Activated naive CD8-positive, alpha-beta T cell treated with anti-CD3 and anti-CD28 coated beads for 36 hours (primary cell): ENCODE measurements at regions not wholly inside any gene's neighbourhood (a gene's known extent, or its start where the extent isn't known, plus 50 kb on each side); places are given as distances from the start of the nearest gene placed in this dataset.

ENCODE experiments used
- DNase-seq: peaks from one replicate; pipeline ENCODE4 v3.0.0; 2021
- H3K27ac Mint-ChIP-seq: one replicate; pipeline ENCODE4 v1.8.0; 2022; ENCODE audit warnings: mild to moderate bottlenecking, moderate library complexity, mixed read lengths
- H3K27me3 Mint-ChIP-seq: one replicate; pipeline ENCODE4 v1.8.0; 2022; ENCODE audit warnings: mild to moderate bottlenecking, mixed read lengths
- H3K36me3 Mint-ChIP-seq: one replicate; pipeline ENCODE4 v1.8.0; 2021; ENCODE audit warnings: mild to moderate bottlenecking, mixed read lengths
- H3K4me1 Mint-ChIP-seq: one replicate; pipeline ENCODE4 v1.8.0; 2021; ENCODE audit warnings: mixed read lengths
- H3K4me3 Mint-ChIP-seq: one replicate; pipeline ENCODE4 v1.8.0; 2022; ENCODE audit warnings: mild to moderate bottlenecking, moderate library complexity, mixed read lengths
- H3K9me3 Mint-ChIP-seq: one replicate; pipeline ENCODE4 v1.8.0; 2022; ENCODE audit warnings: mixed read lengths

- DNase-seq, result no peak
- H3K27ac Mint-ChIP-seq, result no peak overlapping the region
- H3K9me3 Mint-ChIP-seq, result no peaks in the 10 kb centered on the region
- H3K4me3 Mint-ChIP-seq, result no peak overlapping the region
- H3K27me3 Mint-ChIP-seq, result no peaks in the 10 kb centered on the region
- no peaks in the 10 kb centered on the region for H3K4me1 Mint-ChIP-seq
- no peaks in the 10 kb centered on the region for H3K36me3 Mint-ChIP-seq
These were observed 365.0 kb downstream of the GPM6A start for GRCh38 chr4:175447016-175447415.

DNA sequence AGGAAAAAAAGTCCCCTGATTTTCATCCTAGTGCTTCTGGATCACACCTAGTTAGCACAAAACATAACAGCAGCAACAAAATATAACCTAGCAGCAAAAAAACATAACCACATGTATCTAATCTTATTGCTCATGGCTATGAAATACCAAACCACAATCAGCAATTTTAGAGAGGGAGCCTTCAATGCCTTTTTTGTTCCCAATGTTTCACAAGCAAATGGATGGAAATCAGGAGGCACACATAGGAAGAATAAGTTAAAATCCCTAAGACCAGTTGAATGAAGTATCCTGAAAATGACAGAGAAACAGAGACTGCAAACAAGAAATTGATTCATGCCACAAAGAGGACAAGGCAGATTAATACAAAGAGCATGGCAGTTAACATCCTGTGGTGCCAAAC, 361.6 kb downstream of the GPM6A start:
- no peaks in the 10 kb centered on the region for H3K9me3 Mint-ChIP-seq
- no peak for DNase-seq
- no peak overlapping the region for H3K27ac Mint-ChIP-seq
- H3K27me3 Mint-ChIP-seq, result no peaks in the 10 kb centered on the region
- H3K4me1 Mint-ChIP-seq, result no peaks in the 10 kb centered on the region
- no peaks in the 10 kb centered on the region for H3K36me3 Mint-ChIP-seq
- H3K4me3 Mint-ChIP-seq, result no peak overlapping the region

GRCh38 chr4:175451238-175451965, 360.7 kb downstream of the GPM6A start:
- H3K4me3 Mint-ChIP-seq, result no peak overlapping the region
- H3K9me3 Mint-ChIP-seq, result no peaks in the 10 kb centered on the region
- H3K27ac Mint-ChIP-seq, result no peak overlapping the region
- DNase-seq, result no peak
- no peaks in the 10 kb centered on the region for H3K27me3 Mint-ChIP-seq
- H3K36me3 Mint-ChIP-seq, result no peaks in the 10 kb centered on the region
- no peaks in the 10 kb centered on the region for H3K4me1 Mint-ChIP-seq

GRCh38 chr4:175453456-175453855, 358.6 kb downstream of the GPM6A start:
- no peak for DNase-seq
- H3K4me1 Mint-ChIP-seq, result no peaks in the 10 kb centered on the region
- H3K9me3 Mint-ChIP-seq, result no peaks in the 10 kb centered on the region
- no peaks in the 10 kb centered on the region for H3K36me3 Mint-ChIP-seq
- no peak overlapping the region for H3K4me3 Mint-ChIP-seq
- no peak overlapping the region for H3K27ac Mint-ChIP-seq
- no peaks in the 10 kb centered on the region for H3K27me3 Mint-ChIP-seq

DNA sequence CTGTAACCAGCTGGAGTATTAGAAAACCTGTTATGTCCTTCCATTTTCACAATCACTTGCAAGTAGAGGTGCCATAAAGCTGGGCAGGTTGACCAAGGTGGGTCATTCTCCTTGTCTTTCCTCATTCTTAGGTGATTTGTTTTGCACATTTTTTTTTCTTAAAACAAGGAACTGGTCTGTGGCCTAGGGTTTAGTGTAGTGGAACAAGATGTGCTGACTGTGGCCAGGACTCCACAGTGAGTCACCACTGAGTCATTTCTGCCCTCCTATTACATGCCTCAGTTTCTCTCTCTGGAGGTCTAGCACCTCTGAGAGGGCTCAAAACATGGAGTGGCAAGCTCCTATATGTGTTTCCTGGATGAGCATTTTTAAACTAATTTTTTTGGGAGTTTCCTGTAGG, 355.9 kb downstream of the GPM6A start:
- H3K4me3 Mint-ChIP-seq, result no peak overlapping the region
- no peaks in the 10 kb centered on the region for H3K4me1 Mint-ChIP-seq
- no peak for DNase-seq
- H3K27me3 Mint-ChIP-seq, result no peaks in the 10 kb centered on the region
- no peaks in the 10 kb centered on the region for H3K36me3 Mint-ChIP-seq
- no peak overlapping the region for H3K27ac Mint-ChIP-seq
- no peaks in the 10 kb centered on the region for H3K9me3 Mint-ChIP-seq

- Mint-ChIP-seq H3K4me3 (no peak overlapping the region), H3K9me3 (no peaks in the 10 kb centered on the region)
These were observed 354.1 kb downstream of the GPM6A start for GRCh38 chr4:175457956-175458355.

GRCh38 chr4:175459571-175459970, 352.5 kb downstream of the GPM6A start:
- Mint-ChIP-seq H3K9me3 (no peaks in the 10 kb centered on the region), H3K4me1 (no peaks in the 10 kb centered on the region), H3K36me3 (no peaks in the 10 kb centered on the region), H3K4me3 (no peak overlapping the region), H3K27ac (no peak overlapping the region), H3K27me3 (no peaks in the 10 kb centered on the region)
- DNase-seq, result no peak

More at GRCh38 chr4:175457956-175458355, 354.1 kb downstream of the GPM6A start:
- H3K4me1 Mint-ChIP-seq, result no peaks in the 10 kb centered on the region
- H3K27me3 Mint-ChIP-seq, result no peaks in the 10 kb centered on the region
- DNase-seq, result no peak
- H3K27ac Mint-ChIP-seq, result no peak overlapping the region
- no peaks in the 10 kb centered on the region for H3K36me3 Mint-ChIP-seq

DNA sequence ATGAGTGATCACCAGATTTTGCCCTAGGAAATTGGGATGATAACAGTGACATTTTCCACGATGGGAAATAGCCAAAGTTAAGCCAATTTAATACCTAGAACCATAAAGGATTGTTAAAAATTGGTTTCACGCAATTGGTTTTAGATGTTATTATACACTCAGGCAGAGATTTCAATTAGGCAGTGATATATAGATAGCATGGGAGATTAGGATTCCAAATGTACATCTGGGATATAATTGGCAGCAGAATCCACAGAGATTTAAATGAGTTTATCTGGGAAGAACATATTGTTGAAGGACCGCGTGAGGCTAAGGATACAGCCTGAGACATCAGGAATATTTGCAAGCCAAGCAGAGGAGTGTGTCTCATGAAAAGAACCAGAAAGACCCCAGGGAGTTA, 351.6 kb downstream of the GPM6A start:
- Mint-ChIP-seq H3K27ac (no peak overlapping the region), H3K4me1 (no peaks in the 10 kb centered on the region), H3K36me3 (no peaks in the 10 kb centered on the region), H3K9me3 (no peaks in the 10 kb centered on the region), H3K27me3 (no peaks in the 10 kb centered on the region), H3K4me3 (no peak overlapping the region)
- DNase-seq, result no peak

DNA sequence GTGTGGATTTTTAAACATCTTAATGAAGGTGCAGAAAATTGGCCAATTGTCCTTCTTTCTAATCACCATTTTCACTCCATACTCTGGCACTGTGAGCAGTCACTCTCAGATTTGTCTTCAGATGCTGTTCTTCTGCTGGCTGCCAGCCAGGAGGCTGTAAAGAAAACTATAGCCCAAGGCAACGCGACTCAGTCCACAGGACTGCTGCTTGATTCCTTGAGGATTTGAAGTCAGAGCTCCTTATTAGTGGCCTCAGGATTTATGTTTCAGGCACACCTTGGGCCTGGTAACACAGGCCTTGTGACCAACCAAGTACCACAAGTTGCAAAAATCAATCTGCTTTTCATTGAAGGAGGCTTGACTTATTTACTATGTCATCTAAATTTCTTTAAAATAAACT, 342.6 kb downstream of the GPM6A start:
- H3K4me3 Mint-ChIP-seq, result no peak overlapping the region
- no peaks in the 10 kb centered on the region for H3K36me3 Mint-ChIP-seq
- H3K27me3 Mint-ChIP-seq, result no peaks in the 10 kb centered on the region
- DNase-seq, result no peak
- H3K9me3 Mint-ChIP-seq, result peaks cover 2% of the 10 kb centered on the region
- H3K27ac Mint-ChIP-seq, result no peak overlapping the region
- no peaks in the 10 kb centered on the region for H3K4me1 Mint-ChIP-seq

GRCh38 chr4:175470131-175470530, 341.9 kb downstream of the GPM6A start:
- Mint-ChIP-seq H3K27me3 (no peaks in the 10 kb centered on the region), H3K27ac (no peak overlapping the region), H3K4me3 (no peak overlapping the region), H3K9me3 (peaks cover 2% of the 10 kb centered on the region), H3K36me3 (no peaks in the 10 kb centered on the region), H3K4me1 (no peaks in the 10 kb centered on the region)
- DNase-seq, result no peak

- no peaks in the 10 kb centered on the region for H3K36me3 Mint-ChIP-seq
- no peaks in the 10 kb centered on the region for H3K4me1 Mint-ChIP-seq
- no peaks in the 10 kb centered on the region for H3K27me3 Mint-ChIP-seq
- no peak for DNase-seq
- H3K9me3 Mint-ChIP-seq, result no peaks in the 10 kb centered on the region
- no peak overlapping the region for H3K27ac Mint-ChIP-seq
- no peak overlapping the region for H3K4me3 Mint-ChIP-seq
These were observed 331.7 kb downstream of the GPM6A start for GRCh38 chr4:175480404-175480803.

- Mint-ChIP-seq H3K4me3 (no peak overlapping the region), H3K36me3 (no peaks in the 10 kb centered on the region), H3K4me1 (no peaks in the 10 kb centered on the region), H3K27ac (no peak overlapping the region), H3K27me3 (no peaks in the 10 kb centered on the region), H3K9me3 (peaks cover 3% of the 10 kb centered on the region)
- DNase-seq, result no peak
These were observed 312.2 kb downstream of the GPM6A start for GRCh38 chr4:175499735-175500352.

DNA sequence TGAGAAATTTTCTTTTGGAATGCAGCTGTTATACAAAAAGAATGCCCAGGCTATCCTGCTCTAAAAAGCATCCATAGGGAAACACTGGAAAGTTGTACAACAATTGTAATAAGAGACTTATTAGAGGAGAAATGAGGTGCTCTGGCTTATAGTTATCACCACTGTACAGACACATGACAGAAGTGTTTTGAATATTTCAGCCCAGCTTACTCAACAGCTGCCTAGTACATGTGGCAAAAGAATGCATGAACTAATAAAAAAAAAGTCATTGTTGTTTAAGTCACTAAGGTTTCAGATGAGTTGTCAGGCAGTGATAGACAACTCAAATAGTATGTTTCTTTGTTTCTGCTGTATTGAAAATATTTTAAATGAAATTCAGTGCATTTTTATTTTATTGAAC, 307.7 kb downstream of the GPM6A start:
- no peak for DNase-seq
- Mint-ChIP-seq H3K36me3 (no peaks in the 10 kb centered on the region), H3K4me3 (no peak overlapping the region)

GRCh38 chr4:175509320-175509719, 302.7 kb downstream of the GPM6A start:
- Mint-ChIP-seq H3K27me3 (no peaks in the 10 kb centered on the region), H3K4me1 (no peaks in the 10 kb centered on the region), H3K4me3 (no peak overlapping the region), H3K27ac (no peak overlapping the region), H3K9me3 (peaks cover 2% of the 10 kb centered on the region), H3K36me3 (no peaks in the 10 kb centered on the region)
- DNase-seq, result no peak

More for the DNA sequence above, 307.7 kb downstream of the GPM6A start:
- H3K27ac Mint-ChIP-seq, result no peak overlapping the region
- H3K4me1 Mint-ChIP-seq, result no peaks in the 10 kb centered on the region
- peaks cover 4% of the 10 kb centered on the region for H3K9me3 Mint-ChIP-seq
- H3K27me3 Mint-ChIP-seq, result no peaks in the 10 kb centered on the region

- Mint-ChIP-seq H3K36me3 (no peaks in the 10 kb centered on the region), H3K4me3 (no peak overlapping the region), H3K9me3 (no peaks in the 10 kb centered on the region), H3K27ac (no peak overlapping the region), H3K27me3 (no peaks in the 10 kb centered on the region), H3K4me1 (no peaks in the 10 kb centered on the region)
- DNase-seq, result no peak
These were observed 300.2 kb downstream of the GPM6A start for GRCh38 chr4:175511861-175512260.

DNA sequence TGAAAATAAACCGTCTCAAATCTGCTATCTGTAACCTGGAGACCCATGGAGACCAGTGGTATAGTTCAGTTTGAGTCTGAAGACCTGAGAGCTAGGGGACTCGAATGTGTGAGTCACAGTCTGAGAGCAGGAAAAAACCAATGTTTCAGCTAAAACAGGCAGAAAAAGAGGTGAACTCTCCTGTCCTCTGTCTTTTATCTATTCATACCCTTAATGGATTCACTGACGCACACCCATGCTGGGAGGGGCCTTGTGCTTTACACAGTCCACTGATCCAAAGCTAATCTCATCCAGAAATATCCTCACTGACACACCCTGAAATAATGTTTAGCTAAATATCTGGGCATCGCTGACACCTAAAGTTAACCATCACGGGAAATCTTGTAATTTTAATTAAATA, 297.9 kb downstream of the GPM6A start:
- DNase-seq, result no peak
- Mint-ChIP-seq H3K4me3 (no peak overlapping the region), H3K36me3 (no peaks in the 10 kb centered on the region), H3K27ac (no peak overlapping the region), H3K9me3 (no peaks in the 10 kb centered on the region), H3K27me3 (no peaks in the 10 kb centered on the region), H3K4me1 (no peaks in the 10 kb centered on the region)
